ENCODE measurements at regions not wholly inside any gene's neighbourhood (a gene's known extent, or its start where the extent isn't known, plus 50 kb on each side); places are given as distances from the start of the nearest gene placed in this dataset.

DNA sequence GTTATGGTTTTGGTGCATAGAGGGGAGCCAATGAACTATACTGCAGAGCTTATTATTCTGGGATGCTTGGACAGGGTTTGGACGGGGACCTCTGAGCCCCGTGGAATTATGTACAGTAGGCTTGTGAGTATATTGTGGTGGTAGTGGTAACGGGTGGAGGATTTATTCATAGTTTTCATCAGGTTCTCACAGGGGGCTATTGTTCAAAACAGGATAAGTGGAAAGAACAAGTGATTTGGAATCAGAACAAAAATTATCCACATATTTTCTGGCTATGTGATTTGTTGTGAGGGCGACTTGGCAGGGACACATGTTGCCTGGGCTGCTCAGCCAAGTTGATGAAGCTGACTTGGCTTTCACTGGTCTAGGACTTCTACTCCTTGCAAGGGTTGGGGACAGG, 64.6 kb upstream of the ELOVL5 start:
- Histone ChIP-seq H4K5ac (ENCODE audit: insufficient read length, low read depth, low read length) (no peak overlapping the region), H3K18ac (ENCODE audit: insufficient read length, low read depth, low read length) (no peak overlapping the region), H2BK120ac (ENCODE audit: low read depth, low read length, poor library complexity, severe bottlenecking) (no peak overlapping the region), H4K20me1 (ENCODE audit: control insufficient read depth, insufficient read depth, insufficient read length) (no peaks in the 10 kb centered on the region), H2BK15ac (ENCODE audit: low read depth, low read length) (no peak overlapping the region), H3K4me2 (ENCODE audit: insufficient read depth, insufficient read length, low read length) (no peak overlapping the region), H2AK5ac (ENCODE audit: insufficient read length, low read length) (no peak overlapping the region), H4K91ac (ENCODE audit: insufficient read length, low read depth, low read length) (no peak overlapping the region), H3K14ac (ENCODE audit: insufficient read depth, low read length) (no peak overlapping the region), H2BK12ac (ENCODE audit: insufficient read length, low read depth, low read length) (no peak overlapping the region), H3K56ac (ENCODE audit: insufficient read length, low read depth, low read length) (no peak overlapping the region), H3K79me1 (ENCODE audit: insufficient read depth, low read depth, low read length, poor library complexity, severe bottlenecking) (no peaks in the 10 kb centered on the region), H3K23me2 (ENCODE audit: insufficient read length, low read depth, low read length, poor library complexity, severe bottlenecking) (no peaks in the 10 kb centered on the region), H3K9ac (ENCODE audit: extremely low read depth, insufficient read length, low read length) (no peak overlapping the region), H3K4me1 (ENCODE audit: insufficient read depth, low read length) (0 out of 2 replicates have a peak, but pooled peaks cover 3% of the 10 kb centered on the region), H3K4ac (ENCODE audit: low read depth, low read length) (no peak overlapping the region), H3T11ph (ENCODE audit: low read length) (no peak overlapping the region), H3K27me3 (ENCODE audit: insufficient read depth, low read length) (no peaks in the 10 kb centered on the region; the same call in 1 of the 2 replicates), H2AFZ (ENCODE audit: low read length) (no peak overlapping the region), H3K23ac (ENCODE audit: insufficient read length, low read depth, low read length) (no peak overlapping the region), H3K9me3 (ENCODE audit: control insufficient read depth, low read depth, low read length) (no peaks in the 10 kb centered on the region), H4K8ac (replicated peaks; ENCODE audit: insufficient read length, low read depth, low read length) (no peak overlapping the region), H3K79me2 (ENCODE audit: insufficient read depth, low read length) (no peaks in the 10 kb centered on the region), H2BK20ac (ENCODE audit: low read depth, low read length, poor library complexity, severe bottlenecking) (no peak overlapping the region), H2BK5ac (ENCODE audit: insufficient read length, low read length) (no peak overlapping the region), H3K27ac (ENCODE audit: insufficient read length, low read depth, low read length) (no peak overlapping the region)
- Mint-ChIP-seq H3K4me1 (peaks cover 9 to 10% of the 10 kb centered on the region in 2 experiments), H3K4me3 (no peak overlapping the region), H3K9me3 (no peaks in the 10 kb centered on the region), H3K27me3 (ENCODE audit: low read depth) (no peaks in the 10 kb centered on the region; the same call in 1 of the 2 replicates), H3K36me3 (ENCODE audit: insufficient read depth in 1 of 3, low read depth in 3 of 3) (no peaks in the 10 kb centered on the region), H3K27ac (no peak overlapping the region)
- TF ChIP-seq, protein P1, sequence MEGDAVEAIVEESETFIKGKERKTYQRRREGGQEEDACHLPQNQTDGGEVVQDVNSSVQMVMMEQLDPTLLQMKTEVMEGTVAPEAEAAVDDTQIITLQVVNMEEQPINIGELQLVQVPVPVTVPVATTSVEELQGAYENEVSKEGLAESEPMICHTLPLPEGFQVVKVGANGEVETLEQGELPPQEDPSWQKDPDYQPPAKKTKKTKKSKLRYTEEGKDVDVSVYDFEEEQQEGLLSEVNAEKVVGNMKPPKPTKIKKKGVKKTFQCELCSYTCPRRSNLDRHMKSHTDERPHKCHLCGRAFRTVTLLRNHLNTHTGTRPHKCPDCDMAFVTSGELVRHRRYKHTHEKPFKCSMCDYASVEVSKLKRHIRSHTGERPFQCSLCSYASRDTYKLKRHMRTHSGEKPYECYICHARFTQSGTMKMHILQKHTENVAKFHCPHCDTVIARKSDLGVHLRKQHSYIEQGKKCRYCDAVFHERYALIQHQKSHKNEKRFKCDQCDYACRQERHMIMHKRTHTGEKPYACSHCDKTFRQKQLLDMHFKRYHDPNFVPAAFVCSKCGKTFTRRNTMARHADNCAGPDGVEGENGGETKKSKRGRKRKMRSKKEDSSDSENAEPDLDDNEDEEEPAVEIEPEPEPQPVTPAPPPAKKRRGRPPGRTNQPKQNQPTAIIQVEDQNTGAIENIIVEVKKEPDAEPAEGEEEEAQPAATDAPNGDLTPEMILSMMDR (conservative IDR thresholded peaks at IDR 0.05), result no peak
- no peak for DNase-seq
- no CpG with 5 or more reads among the region's 4 CpGs for WGBS (ENCODE audit: extremely low coverage, insufficient read length, low lambda C conversion rate)

Measured in H9 (cell line).